Glutamatergic neuron (in vitro differentiated cells): ENCODE measurements at regions not wholly inside any gene's neighbourhood (a gene's known extent, or its start where the extent isn't known, plus 50 kb on each side); places are given as distances from the start of the nearest gene placed in this dataset.

Experiments used
- DNase-seq: peaks from one replicate; pipeline ENCODE4 v3.0.0; 2022
- H3K27ac Mint-ChIP-seq: one replicate; pipeline ENCODE4 v1.8.0; 2020; ENCODE audit warnings: mild to moderate bottlenecking, mixed read lengths, inconsistent platforms; ENCODE audit not compliant: unreplicated experiment
- H3K27me3 Mint-ChIP-seq: one replicate; pipeline ENCODE4 v1.8.0; 2020; ENCODE audit warnings: mild to moderate bottlenecking, moderate library complexity, mixed read lengths, inconsistent platforms; ENCODE audit not compliant: unreplicated experiment
- H3K36me3 Mint-ChIP-seq: one replicate; pipeline ENCODE4 v1.8.0; 2020; ENCODE audit warnings: mild to moderate bottlenecking, mixed read lengths, inconsistent platforms; ENCODE audit not compliant: unreplicated experiment
- H3K4me1 Mint-ChIP-seq: one replicate; pipeline ENCODE4 v1.8.0; 2020; ENCODE audit warnings: mild to moderate bottlenecking, low read depth, mixed read lengths, inconsistent platforms; ENCODE audit not compliant: unreplicated experiment
- H3K4me3 Mint-ChIP-seq: one replicate; pipeline ENCODE4 v1.8.0; 2020; ENCODE audit warnings: mild to moderate bottlenecking, mixed read lengths, inconsistent platforms; ENCODE audit not compliant: unreplicated experiment
- H3K9me3 Mint-ChIP-seq: one replicate; pipeline ENCODE4 v1.8.0; 2020; ENCODE audit warnings: mild to moderate bottlenecking, moderate library complexity, mixed read lengths, inconsistent platforms; ENCODE audit not compliant: unreplicated experiment
- CTCF ChIP-seq: fragments of 200-600 bp; sonication (generic); IDR thresholded peaks from one replicate; pipeline ENCODE4 v1.5.0; 2021; ENCODE audit not compliant: partially characterized antibody, unreplicated experiment

GRCh38 chr13:76038920-76039716 is 403.0 kb downstream of the LMO7 start:
- no peak for TF ChIP-seq CTCF
- DNase-seq = no peak
- H3K27ac Mint-ChIP-seq = no peak overlapping the region
- no peaks in the 10 kb centered on the region for H3K9me3 Mint-ChIP-seq
- H3K36me3 Mint-ChIP-seq = no peaks in the 10 kb centered on the region
- no peaks in the 10 kb centered on the region for H3K4me1 Mint-ChIP-seq
- no peaks in the 10 kb centered on the region for H3K27me3 Mint-ChIP-seq
- H3K4me3 Mint-ChIP-seq = no peak overlapping the region

GRCh38 chr13:76036176-76036575 is 400.0 kb downstream of the LMO7 start:
- Mint-ChIP-seq H3K27me3 (no peaks in the 10 kb centered on the region), H3K4me3 (no peak overlapping the region), H3K9me3 (no peaks in the 10 kb centered on the region), H3K27ac (no peak overlapping the region), H3K36me3 (no peaks in the 10 kb centered on the region), H3K4me1 (no peaks in the 10 kb centered on the region)
- no peak for DNase-seq
- TF ChIP-seq CTCF = no peak

- no peak for DNase-seq
- Mint-ChIP-seq H3K9me3 (no peaks in the 10 kb centered on the region), H3K36me3 (no peaks in the 10 kb centered on the region), H3K4me3 (no peak overlapping the region), H3K27ac (no peak overlapping the region), H3K27me3 (no peaks in the 10 kb centered on the region), H3K4me1 (no peaks in the 10 kb centered on the region)
- TF ChIP-seq CTCF = no peak
These were observed 399.6 kb downstream of the LMO7 start for GRCh38 chr13:76035711-76036110.

- TF ChIP-seq CTCF = no peak
- no peak overlapping the region for H3K27ac Mint-ChIP-seq
- H3K9me3 Mint-ChIP-seq = no peaks in the 10 kb centered on the region
- DNase-seq = no peak
- H3K4me3 Mint-ChIP-seq = no peak overlapping the region
- H3K27me3 Mint-ChIP-seq = no peaks in the 10 kb centered on the region
- H3K4me1 Mint-ChIP-seq = peaks cover 2% of the 10 kb centered on the region
- H3K36me3 Mint-ChIP-seq = no peaks in the 10 kb centered on the region
These were observed 393.6 kb downstream of the LMO7 start for GRCh38 chr13:76029706-76030105.

- no peak for TF ChIP-seq CTCF
- H3K4me1 Mint-ChIP-seq = peaks cover 2% of the 10 kb centered on the region
- H3K9me3 Mint-ChIP-seq = no peaks in the 10 kb centered on the region
- no peak overlapping the region for H3K4me3 Mint-ChIP-seq
- no peak overlapping the region for H3K27ac Mint-ChIP-seq
- H3K36me3 Mint-ChIP-seq = no peaks in the 10 kb centered on the region
- DNase-seq = no peak
- no peaks in the 10 kb centered on the region for H3K27me3 Mint-ChIP-seq
These were observed 393.0 kb downstream of the LMO7 start for GRCh38 chr13:76029088-76029487.
